GM21423 (cell line): ENCODE measurements at regions not wholly inside any gene's neighbourhood (a gene's known extent, or its start where the extent isn't known, plus 50 kb on each side); places are given as distances from the start of the nearest gene placed in this dataset.
"Not testable (repeated sequence)": the region's sequence is repeated elsewhere in the genome, so short reads cannot be mapped to it uniquely, and the experiment has no call there.

Experiments
- ATAC-seq: cut with Tn5 transposase; IDR thresholded peaks from one replicate; pipeline ENCODE4 v1.9.1; 2021; ENCODE audit warnings: mild to moderate bottlenecking, moderate library complexity; ENCODE audit not compliant: unreplicated experiment

- no peak for ATAC-seq
Measured at GRCh38 chr1:230591678-230592077, 50.6 kb upstream of the COG2 start.

DNA sequence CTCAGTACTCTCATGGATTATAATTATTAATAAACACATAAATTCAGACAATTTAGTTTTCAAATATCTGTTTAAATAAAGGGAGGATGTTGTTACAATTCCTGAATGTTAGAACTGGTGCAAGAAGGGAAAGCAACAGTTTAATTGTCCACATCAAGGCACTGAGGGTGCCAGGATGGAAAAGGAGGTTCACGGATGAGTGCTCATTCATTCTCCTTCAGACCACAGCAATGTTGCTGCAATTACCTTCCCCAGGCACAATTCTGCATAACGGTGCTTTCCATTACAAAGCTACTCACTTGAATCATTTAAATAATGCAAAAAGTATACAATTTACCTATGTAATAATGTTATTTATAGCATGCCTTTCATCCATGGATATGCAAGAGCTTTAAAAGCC lies 52.3 kb upstream of the COG2 start:
- ATAC-seq: no peak

DNA sequence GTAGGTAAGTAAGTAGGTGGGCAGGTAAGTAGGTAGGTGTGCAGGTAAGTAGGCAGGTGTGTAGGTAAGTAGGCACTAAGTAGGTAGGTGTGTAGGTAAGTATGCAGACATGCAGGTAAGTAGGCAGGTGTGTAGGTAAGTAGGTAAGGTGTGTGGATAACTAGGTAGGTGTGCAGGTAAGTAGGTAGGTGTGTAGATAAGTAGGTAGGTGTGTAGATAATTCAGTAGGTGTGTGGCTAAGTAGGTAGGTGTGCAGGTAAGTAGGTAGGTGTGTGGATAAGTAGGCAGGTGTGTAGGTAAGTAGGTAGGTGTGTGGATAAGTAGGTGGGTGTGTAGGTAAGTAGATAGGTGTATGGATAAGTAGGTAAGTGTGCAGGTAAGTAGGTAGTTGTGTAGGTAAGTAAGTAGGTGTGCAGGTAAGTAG lies 53.9 kb upstream of the COG2 start:
- no peak for ATAC-seq

- no peak for ATAC-seq
Measured at GRCh38 chr1:230587061-230587460, 55.2 kb upstream of the COG2 start.

DNA sequence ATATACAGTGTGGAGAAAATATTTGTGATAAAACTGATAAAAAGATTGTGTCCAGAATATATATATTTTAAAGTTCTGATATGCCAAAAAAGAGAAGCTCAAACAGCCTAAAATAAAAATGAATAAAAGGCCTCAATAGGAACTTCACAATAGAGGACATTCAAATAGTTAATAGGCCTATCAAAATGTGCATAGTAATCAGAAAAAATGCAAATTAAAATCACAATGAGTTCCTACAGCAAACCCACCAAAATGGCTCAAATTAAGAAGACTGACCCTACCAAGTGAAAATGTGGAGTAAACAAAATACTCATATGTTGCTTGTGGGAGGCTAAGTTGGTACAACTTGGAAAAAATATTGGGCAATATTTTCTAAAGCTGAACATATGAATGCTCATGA lies 57.6 kb upstream of the COG2 start:
- ATAC-seq: no peak

DNA sequence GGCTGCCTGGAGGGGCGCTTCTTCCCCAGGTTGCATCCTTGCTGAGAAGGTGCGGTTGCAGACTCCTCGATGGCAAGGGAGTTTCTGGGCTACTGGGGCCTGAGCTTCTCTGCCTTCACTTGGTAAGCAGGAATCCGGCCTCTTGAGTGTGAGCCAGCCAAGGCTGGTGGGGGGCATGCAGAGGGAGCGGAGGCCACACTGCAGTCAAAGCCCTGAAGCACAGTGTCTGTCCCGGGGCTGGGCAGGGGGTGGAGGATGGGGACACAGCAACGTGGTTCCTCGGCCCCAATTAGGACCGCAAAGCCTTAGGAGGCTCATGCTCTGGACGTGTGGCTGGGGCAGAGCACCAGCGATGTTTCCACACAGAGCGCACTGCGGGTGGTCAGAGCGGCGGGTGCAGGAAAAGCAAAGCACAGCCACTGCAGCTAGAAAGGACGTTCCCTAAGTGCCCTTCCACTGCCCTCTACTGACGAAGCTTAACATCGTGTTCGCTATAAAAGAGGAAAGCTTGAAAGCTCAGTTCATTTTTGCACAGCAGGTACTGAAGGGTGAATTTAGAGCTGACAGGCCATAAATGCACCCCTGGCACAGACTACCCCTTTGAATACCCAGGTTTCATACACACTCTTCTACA lies 60.7 kb upstream of the COG2 start:
- ATAC-seq: no peak

GRCh38 chr1:230578616-230579015 lies 63.7 kb upstream of the COG2 start:
- ATAC-seq: no peak

GRCh38 chr1:230577537-230577936 lies 64.7 kb upstream of the COG2 start:
- ATAC-seq: no peak

- ATAC-seq: no peak
Measured at GRCh38 chr1:230575886-230576500, 66.3 kb upstream of the COG2 start.

GRCh38 chr1:230574502-230574901 lies 67.8 kb upstream of the COG2 start:
- no peak for ATAC-seq

GRCh38 chr1:230573658-230574057 lies 68.6 kb upstream of the COG2 start:
- ATAC-seq: no peak

GRCh38 chr1:230572121-230573105 lies 69.9 kb upstream of the COG2 start:
- no peak for ATAC-seq

- no peak for ATAC-seq
Measured at GRCh38 chr1:230570724-230571360, 71.4 kb upstream of the COG2 start.

GRCh38 chr1:230569201-230569600 lies 73.1 kb upstream of the COG2 start:
- no peak for ATAC-seq

- ATAC-seq: no peak
Measured at GRCh38 chr1:230568676-230569075, 73.6 kb upstream of the COG2 start.

- ATAC-seq: no peak
Measured at GRCh38 chr1:230568008-230568407, 74.3 kb upstream of the COG2 start.

DNA sequence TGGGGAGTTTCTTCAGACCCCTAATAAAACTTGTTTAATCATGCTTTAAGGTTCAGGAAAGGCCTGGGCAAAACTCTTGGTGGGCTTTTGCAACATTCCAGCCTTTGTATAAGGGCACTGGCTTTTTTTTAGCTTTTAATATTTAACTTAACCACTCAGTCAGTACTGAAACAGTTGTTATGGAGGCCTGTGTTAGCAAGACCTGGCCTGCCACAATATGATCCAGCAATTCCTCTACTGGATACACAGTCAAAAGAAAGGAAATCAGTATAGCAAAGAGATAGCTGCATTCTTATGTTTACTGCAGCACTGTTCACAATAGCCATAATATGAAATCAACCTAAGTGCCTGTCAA lies 75.1 kb upstream of the COG2 start:
- no peak for ATAC-seq

GRCh38 chr1:230566532-230567220 lies 75.6 kb upstream of the COG2 start:
- not testable (repeated sequence) for ATAC-seq

- ATAC-seq: no peak
Measured at GRCh38 chr1:230565141-230565540, 77.1 kb upstream of the COG2 start.

- no peak for ATAC-seq
Measured at GRCh38 chr1:230563591-230563990, 78.7 kb upstream of the COG2 start.

DNA sequence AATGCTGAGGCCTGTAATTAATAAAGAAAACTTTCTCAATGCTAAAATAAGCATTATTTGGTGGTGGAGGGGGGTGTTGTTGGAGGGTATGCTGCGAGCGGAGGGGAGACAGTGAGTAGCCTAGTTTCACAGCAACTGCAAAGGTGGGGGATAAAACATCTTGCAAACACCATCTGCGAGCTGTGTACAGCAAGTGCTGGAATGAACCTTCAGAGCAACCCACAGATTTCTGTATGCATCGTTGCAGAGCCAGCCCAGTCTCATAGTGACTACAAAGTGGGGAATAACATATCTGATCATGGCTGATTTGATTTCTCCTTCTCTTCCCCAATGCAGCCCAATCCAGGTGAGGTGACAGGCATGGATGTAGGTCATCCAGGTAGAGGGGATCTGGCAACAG lies 80.7 kb upstream of the COG2 start:
- ATAC-seq: no peak
